ENCODE measurements at regions not wholly inside any gene's neighbourhood (a gene's known extent, or its start where the extent isn't known, plus 50 kb on each side); places are given as distances from the start of the nearest gene placed in this dataset.

GRCh38 chr7:26580064-26580591, 284.3 kb downstream of the SKAP2 start:
- no peaks in the 10 kb centered on the region for H3K27me3 ChIP-seq (ENCODE audit: insufficient read depth, low read depth, low read length)

DNA sequence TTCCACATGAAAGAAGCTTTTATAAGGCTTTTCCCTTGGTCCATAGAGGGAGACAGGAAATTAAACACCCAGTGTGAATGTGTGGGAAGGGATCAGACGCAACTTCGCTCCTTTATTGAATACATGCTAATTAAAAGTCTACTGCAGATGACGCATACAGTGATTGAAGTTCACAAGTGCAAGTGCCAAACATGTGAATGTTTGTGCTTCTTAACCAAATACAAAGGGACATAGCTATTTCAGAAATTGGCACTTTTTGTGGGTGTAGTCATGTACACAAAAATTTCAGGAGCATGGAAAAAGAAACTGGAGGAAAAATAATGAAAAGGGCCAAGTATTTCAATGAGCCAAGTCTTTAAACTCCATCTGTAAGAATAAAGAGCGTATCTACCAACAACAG, 283.7 kb downstream of the SKAP2 start:
- H3K27ac ChIP-seq (ENCODE audit: low read length): no peak overlapping the region
- no peak overlapping the region for H3K9ac ChIP-seq (ENCODE audit: low read length)
- no peaks in the 10 kb centered on the region for H3K9me3 ChIP-seq (ENCODE audit: low read length)
- no peaks in the 10 kb centered on the region for H4K20me1 ChIP-seq (ENCODE audit: insufficient read depth)
- H3K36me3 ChIP-seq (ENCODE audit: insufficient read depth, low read length): no peaks in the 10 kb centered on the region
- H3K9me2 ChIP-seq (ENCODE audit: insufficient read depth, low read length): no peaks in the 10 kb centered on the region
- no peak overlapping the region for H2AFZ ChIP-seq (ENCODE audit: low read depth, low read length)
- H3K4me2 ChIP-seq (ENCODE audit: low read length): no peak overlapping the region
- H3K27me3 ChIP-seq (ENCODE audit: insufficient read depth, low read depth, low read length): no peaks in the 10 kb centered on the region
- no peaks in the 10 kb centered on the region for H3K79me2 ChIP-seq (replicated peaks; ENCODE audit: insufficient read depth, low read length)
- H3F3A ChIP-seq (ENCODE audit: insufficient read depth, low read length, poor library complexity, severe bottlenecking): no peaks in the 10 kb centered on the region
- H3K4me3 ChIP-seq (ENCODE audit: low read length): no peak overlapping the region
- no peak for TF ChIP-seq SMC3 (conservative IDR thresholded peaks at IDR 0.05; ENCODE audit: poor library complexity)
- no peak for TF ChIP-seq REST (IDR thresholded peaks at IDR 0.05; ENCODE audit: borderline replicate concordance)
- no peak for TF ChIP-seq RAD21 (conservative IDR thresholded peaks at IDR 0.05)
- TF ChIP-seq EP300 (conservative IDR thresholded peaks at IDR 0.05; ENCODE audit: poor library complexity, severe bottlenecking): no peak
- TF ChIP-seq CTCF (IDR thresholded peaks at IDR 0.05; ENCODE audit: poor library complexity, severe bottlenecking): no peak
- TF ChIP-seq POLR2AphosphoS5 (IDR thresholded peaks at IDR 0.05): no peak

More at GRCh38 chr7:26580064-26580591, 284.3 kb downstream of the SKAP2 start:
- Histone ChIP-seq H3K36me3 (ENCODE audit: insufficient read depth, low read length) (no peaks in the 10 kb centered on the region), H3K79me2 (replicated peaks; ENCODE audit: insufficient read depth, low read length) (no peaks in the 10 kb centered on the region), H4K20me1 (ENCODE audit: insufficient read depth) (no peaks in the 10 kb centered on the region), H3K4me3 (ENCODE audit: low read length) (no peak overlapping the region), H3K9me2 (ENCODE audit: insufficient read depth, low read length) (no peaks in the 10 kb centered on the region), H3K9ac (ENCODE audit: low read length) (no peak overlapping the region), H3K4me2 (ENCODE audit: low read length) (no peak overlapping the region), H2AFZ (ENCODE audit: low read depth, low read length) (no peak overlapping the region), H3F3A (ENCODE audit: insufficient read depth, low read length, poor library complexity, severe bottlenecking) (no peaks in the 10 kb centered on the region), H3K9me3 (ENCODE audit: low read length) (no peaks in the 10 kb centered on the region), H3K27ac (ENCODE audit: low read length) (no peak overlapping the region)
- TF ChIP-seq REST (IDR thresholded peaks at IDR 0.05; ENCODE audit: borderline replicate concordance) (no peak), EP300 (conservative IDR thresholded peaks at IDR 0.05; ENCODE audit: poor library complexity, severe bottlenecking) (no peak), CTCF (IDR thresholded peaks at IDR 0.05; ENCODE audit: poor library complexity, severe bottlenecking) (no peak), SMC3 (conservative IDR thresholded peaks at IDR 0.05; ENCODE audit: poor library complexity) (no peak), RAD21 (conservative IDR thresholded peaks at IDR 0.05) (no peak), POLR2AphosphoS5 (IDR thresholded peaks at IDR 0.05) (no peak), MXI1 (conservative IDR thresholded peaks at IDR 0.05; ENCODE audit: poor library complexity, severe bottlenecking) (no peak), TAF1 (IDR thresholded peaks at IDR 0.05; ENCODE audit: low read depth) (no peak), EZH2 (IDR thresholded peaks at IDR 0.05; ENCODE audit: borderline replicate concordance, insufficient read depth, low read length, poor library complexity, severe bottlenecking) (no peak)

Measured in neural cell (in vitro differentiated cells).